ENCODE measurements at regions not wholly inside any gene's neighbourhood (a gene's known extent, or its start where the extent isn't known, plus 50 kb on each side); places are given as distances from the start of the nearest gene placed in this dataset.

DNA sequence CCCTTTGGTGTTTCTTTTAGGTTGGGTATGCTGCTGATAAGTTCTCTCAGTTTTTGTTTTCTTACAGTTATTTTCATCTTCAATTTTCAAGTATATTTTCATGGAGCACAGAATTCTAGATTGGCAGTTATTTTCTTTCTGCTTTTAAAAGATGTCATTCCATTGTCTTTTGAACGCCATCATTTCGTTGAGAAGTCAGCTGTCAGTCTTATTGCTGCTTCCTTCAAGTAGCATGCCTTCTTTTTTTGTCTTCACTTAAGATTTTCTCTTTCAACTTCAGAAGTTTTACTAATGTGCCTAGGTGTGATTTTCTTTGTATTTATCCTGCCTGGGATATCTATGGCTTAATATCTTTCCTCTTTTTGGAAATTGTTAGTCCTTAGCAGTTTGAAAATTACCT lies 262.2 kb upstream of the PMFBP1 start:
- TF ChIP-seq CTCF (conservative IDR thresholded peaks at IDR 0.05; ENCODE audit: low read depth, low read length) (no peak), EZH2 (IDR thresholded peaks at IDR 0.05; ENCODE audit: low read length, unreplicated experiment) (no peak)
